ENCODE measurements at regions not wholly inside any gene's neighbourhood (a gene's known extent, or its start where the extent isn't known, plus 50 kb on each side); places are given as distances from the start of the nearest gene placed in this dataset.

GRCh38 chr10:47164800-47165128 lies 135.2 kb upstream of the GDF10 start:
- TF ChIP-seq CTCF (IDR thresholded peaks at IDR 0.05 in 8 of 11, conservative IDR thresholded peaks at IDR 0.05 in 3 of 11) (no peak), POLR2A (IDR thresholded peaks at IDR 0.05) (no peak), POLR2AphosphoS5 (IDR thresholded peaks at IDR 0.05) (no peak)

Measured in spleen (tissue), 7 donors.